CD1c-positive myeloid dendritic cell (primary cell): ENCODE measurements at regions not wholly inside any gene's neighbourhood (a gene's known extent, or its start where the extent isn't known, plus 50 kb on each side); places are given as distances from the start of the nearest gene placed in this dataset.
"Not testable (repeated sequence)": the region's sequence is repeated elsewhere in the genome, so short reads cannot be mapped to it uniquely, and the experiment has no call there.

Experiments
- DNase-seq: peaks from one replicate; pipeline ENCODE4 v3.0.0-alpha.2; 2016; ENCODE audit errors: extremely low spot score

GRCh38 chr2:205865056-205865455 is 182.8 kb downstream of the NRP2 start:
- DNase-seq = no peak

GRCh38 chr2:205864491-205864890 is 182.2 kb downstream of the NRP2 start:
- no peak for DNase-seq

GRCh38 chr2:205862761-205863160 is 180.5 kb downstream of the NRP2 start:
- DNase-seq = not testable (repeated sequence)

- no peak for DNase-seq
Measured at GRCh38 chr2:205860885-205861284, 178.6 kb downstream of the NRP2 start.

- DNase-seq = no peak
Measured at GRCh38 chr2:205860181-205860580, 177.9 kb downstream of the NRP2 start.

- DNase-seq = no peak
Measured at GRCh38 chr2:205858881-205859441, 176.7 kb downstream of the NRP2 start.

DNA sequence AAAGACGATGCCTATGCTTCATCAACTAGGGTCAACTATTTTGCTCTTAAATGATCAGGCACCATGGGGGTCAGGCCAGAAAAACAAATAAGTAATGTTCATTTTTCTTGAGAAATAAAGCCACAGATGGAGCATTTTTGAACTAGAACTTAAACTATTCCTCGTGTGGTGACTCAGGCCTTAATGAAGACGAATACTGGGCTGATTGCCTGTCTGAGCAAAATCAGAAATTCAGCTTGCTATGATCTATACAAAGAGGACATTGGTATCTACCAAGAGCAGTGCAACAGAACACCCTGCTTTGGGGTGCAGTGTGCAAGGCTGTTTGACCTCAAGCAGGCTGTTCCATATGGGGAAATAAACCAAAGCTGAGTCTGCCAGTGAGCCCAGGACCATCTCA is 176.0 kb downstream of the NRP2 start:
- DNase-seq = no peak

DNA sequence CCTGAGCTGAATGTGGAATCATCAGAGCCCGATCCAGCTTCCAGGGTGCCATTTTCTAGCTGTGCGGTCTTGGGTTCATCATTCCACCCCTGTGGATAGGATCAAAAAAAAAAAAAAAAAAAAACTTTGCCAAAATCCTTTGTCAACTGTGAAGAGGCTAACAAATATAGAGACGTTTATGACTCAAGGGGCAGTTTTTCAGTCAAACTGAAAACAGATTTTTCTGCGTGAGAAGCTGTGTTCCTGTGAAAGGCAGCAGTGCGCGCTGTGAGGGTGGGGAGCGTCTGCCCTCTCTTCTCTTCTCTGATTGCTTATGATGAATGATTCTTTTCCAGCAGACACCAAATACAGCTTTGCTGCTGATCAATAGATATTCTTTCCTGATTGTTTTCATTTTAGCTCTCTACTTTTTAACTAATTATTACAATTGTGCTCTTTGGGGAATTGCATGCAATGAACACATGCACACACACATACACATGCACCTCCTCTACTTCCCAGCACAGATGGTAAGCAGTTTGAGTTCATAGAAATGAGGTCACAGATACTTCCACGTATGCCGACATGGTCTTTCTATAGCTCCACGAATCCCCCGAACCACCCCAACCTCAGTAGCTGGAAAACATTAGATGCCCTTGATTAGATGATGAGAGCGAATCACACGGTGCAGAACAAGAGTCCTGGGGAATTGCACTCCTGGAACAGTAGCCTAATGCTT is 175.4 kb downstream of the NRP2 start:
- DNase-seq = no peak

- no peak for DNase-seq
Measured at GRCh38 chr2:205852457-205852856, 170.2 kb downstream of the NRP2 start.

GRCh38 chr2:205850611-205851010 is 168.3 kb downstream of the NRP2 start:
- DNase-seq = no peak

DNA sequence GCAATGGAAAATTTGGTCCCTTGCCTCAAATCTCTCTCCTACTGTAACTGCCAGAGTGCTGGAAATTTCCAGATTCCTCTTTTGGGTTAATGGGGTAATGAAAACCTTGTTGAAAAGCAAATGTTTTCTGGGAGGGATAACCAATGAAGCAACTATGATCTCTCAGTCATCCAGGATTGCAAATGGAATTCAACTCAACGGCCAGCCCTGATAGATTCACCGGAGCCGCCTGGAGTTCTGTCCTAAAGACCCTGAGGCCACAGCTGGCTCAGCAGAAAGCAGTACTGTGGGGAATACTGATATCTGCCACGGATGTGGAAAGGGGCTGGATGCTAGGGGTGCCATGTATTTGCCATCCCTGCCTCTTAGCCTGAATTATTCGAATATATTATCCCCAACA is 167.8 kb downstream of the NRP2 start:
- no peak for DNase-seq

GRCh38 chr2:205849136-205849535 is 166.8 kb downstream of the NRP2 start:
- DNase-seq = no peak

- no peak for DNase-seq
Measured at GRCh38 chr2:205848601-205849000, 166.3 kb downstream of the NRP2 start.
